GM12878 (cell line): ENCODE measurements at regions not wholly inside any gene's neighbourhood (a gene's known extent, or its start where the extent isn't known, plus 50 kb on each side); places are given as distances from the start of the nearest gene placed in this dataset.

Source experiments
- ATAC-seq: fragments of 200-7000 bp; cut with Tn5 transposase; 3 replicates; pipeline ENCODE4 v1.9.1; 2020; ENCODE audit warnings: mild to moderate bottlenecking, moderate library complexity
- BruUV-seq: library from RNA; stranded (reverse); fragments of 400-500 nt; replicated peaks from 2 replicates; lab custom pipeline; 2021; lab: Mats Ljungman, UMichigan
- CTCF ChIA-PET: fragments of 300-600 bp; sonication (Branson Sonifier 250); formaldehyde crosslinking; extraction: SDS; loops from one replicate; lab custom pipeline; 2021; ENCODE audit warnings: inconsistent platforms; lab: Yijun Ruan, JAX
- POLR2A ChIA-PET: fragments of 350-600 bp; formaldehyde crosslinking; extraction: SDS; loops from one replicate; lab custom pipeline; 2021; ENCODE audit warnings: inconsistent platforms; lab: Charles Lee
- RAD21 ChIA-PET: fragments of 300-600 bp; sonication (Branson Sonifier 250); formaldehyde crosslinking; loops from one replicate; lab custom pipeline; 2023; ENCODE audit warnings: antibody characterized with exemption; ENCODE audit not compliant: unreplicated experiment; lab: Charles Lee
- SMC1A ChIA-PET: fragments of 300-600 bp; sonication (Branson Sonifier 250); formaldehyde crosslinking; loops from one replicate; lab custom pipeline; 2023; ENCODE audit not compliant: unreplicated experiment, uncharacterized antibody; lab: Charles Lee
- DNase-seq: peaks from one replicate; pipeline ENCODE4 v3.0.0-alpha.2; 2011; ENCODE audit warnings: low read depth, low spot score
- FAIRE-seq: peaks from 3 replicates; lab custom pipeline; 2011; peaks lifted over from hg19 to GRCh38; lab: Jason Lieb, UNC
- H2AFZ ChIP-seq: 2 replicates; pipeline ENCODE4 v1.6.0; 2011; ENCODE audit warnings: low read depth, low read length, control low read depth; ENCODE audit not compliant: control insufficient read depth
- H3K27ac ChIP-seq: 2 replicates; pipeline ENCODE4 v1.5.1; 2011; ENCODE audit warnings: control low read depth; ENCODE audit not compliant: control insufficient read depth, insufficient read depth
- H3K27me3 ChIP-seq, 2 experiments: replicated peaks in 1 of 2; 2 replicates each; pipeline versions ENCODE4 v1.6.0 to v1.6.1; 2011; ENCODE audit warnings: low read length in 1 of 2; ENCODE audit not compliant: control insufficient read depth in 2 of 2, insufficient read depth in 2 of 2
- H3K36me3 ChIP-seq, 2 experiments: 2 replicates each; pipeline ENCODE4 v1.5.1; 2011; ENCODE audit warnings: low read length in 1 of 2; ENCODE audit not compliant: control insufficient read depth in 2 of 2, insufficient read depth in 2 of 2
- H3K4me1 ChIP-seq: 2 replicates; pipeline ENCODE4 v1.6.1; 2011; ENCODE audit warnings: mild to moderate bottlenecking, low read length, moderate library complexity, mixed read lengths; ENCODE audit not compliant: control insufficient read depth, insufficient read depth
- H3K4me2 ChIP-seq: 2 replicates; pipeline ENCODE4 v1.6.0; 2011; ENCODE audit warnings: control low read depth; ENCODE audit not compliant: control insufficient read depth, insufficient read depth
- H3K4me3 ChIP-seq: fragments of 200-600 bp; sonication (generic); 2 replicates; pipeline ENCODE4 v1.5.1; 2016
- H3K79me2 ChIP-seq: 2 replicates; pipeline ENCODE4 v1.6.0; 2011; ENCODE audit warnings: low read length; ENCODE audit not compliant: control insufficient read depth, insufficient read depth
- H3K9ac ChIP-seq: 2 replicates; pipeline ENCODE4 v1.8.0; 2011; ENCODE audit warnings: low read length, control low read depth, mixed read lengths; ENCODE audit not compliant: control insufficient read depth, insufficient read depth
- H3K9me3 ChIP-seq: replicated peaks from 3 replicates; pipeline ENCODE4 v1.5.1; 2011; ENCODE audit warnings: mild to moderate bottlenecking, low read length; ENCODE audit not compliant: control insufficient read depth, insufficient read depth
- H4K20me1 ChIP-seq: 2 replicates; pipeline ENCODE4 v1.6.0; 2011; ENCODE audit not compliant: control insufficient read depth, insufficient read depth
- BHLHE40 ChIP-seq, 2 experiments: fragments of 450-650 bp in 1 of 2; IDR thresholded peaks; 2 replicates each; pipeline ENCODE4 v1.6.1; 2011 to 2017; ENCODE audit warnings: low read depth in 2 of 2, borderline replicate concordance in 1 of 2, improper control_type of control experiment in 1 of 2, low read length in 1 of 2, mild to moderate bottlenecking in 1 of 2
- CHD1 ChIP-seq: IDR thresholded peaks from 2 replicates; pipeline ENCODE4 v1.6.1; 2012; ENCODE audit warnings: low read depth, low read length, improper control_type of control experiment
- CHD4 ChIP-seq: fragments of 200-600 bp; sonication (generic); IDR thresholded peaks from 2 replicates; pipeline ENCODE4 v1.6.1; 2016; ENCODE audit warnings: mild to moderate bottlenecking
- CREB1 ChIP-seq: IDR thresholded peaks from 2 replicates; pipeline ENCODE4 v1.6.1; 2012; ENCODE audit warnings: low read depth, mild to moderate bottlenecking, inconsistent platforms
- HDAC2 ChIP-seq: fragments of 200-600 bp; sonication (generic); IDR thresholded peaks from 2 replicates; pipeline ENCODE4 v1.6.1; 2017
- IKZF1 ChIP-seq: fragments of 450-650 bp; conservative IDR thresholded peaks from 2 replicates; pipeline ENCODE4 v1.6.1; 2017; ENCODE audit warnings: antibody characterized with exemption, mild to moderate bottlenecking
- JUNB ChIP-seq: IDR thresholded peaks from 2 replicates; pipeline ENCODE4 v1.6.1; 2016; ENCODE audit warnings: antibody characterized with exemption, mild to moderate bottlenecking
- KAT2A ChIP-seq: conservative IDR thresholded peaks from 2 replicates; pipeline ENCODE4 v1.6.1; 2011; ENCODE audit warnings: low read depth, low read length; ENCODE audit not compliant: control insufficient read depth
- MYB ChIP-seq: fragments of 150-350 bp; IDR thresholded peaks from 2 replicates; pipeline ENCODE4 v1.6.1; 2014; ENCODE audit warnings: mild to moderate bottlenecking, low read depth, low read length, borderline replicate concordance
- NFXL1 ChIP-seq: fragments of 450-650 bp; IDR thresholded peaks from 2 replicates; pipeline ENCODE4 v1.6.1; 2017; ENCODE audit warnings: antibody characterized with exemption, mild to moderate bottlenecking, borderline replicate concordance
- NR2C2 ChIP-seq: IDR thresholded peaks from 2 replicates; pipeline ENCODE4 v1.6.1; 2011; ENCODE audit warnings: borderline replicate concordance, low read depth; ENCODE audit not compliant: control insufficient read depth, insufficient read length
- PML ChIP-seq: IDR thresholded peaks from 2 replicates; pipeline ENCODE4 v1.6.1; 2012; ENCODE audit warnings: low read length, inconsistent platforms
- RAD51 ChIP-seq: fragments of 450-650 bp; IDR thresholded peaks from 2 replicates; pipeline ENCODE4 v1.6.1; 2016; ENCODE audit warnings: moderate library complexity, mild to moderate bottlenecking, inconsistent platforms
- RBBP5 ChIP-seq: fragments of 200-600 bp; sonication (generic); conservative IDR thresholded peaks from 2 replicates; pipeline ENCODE4 v1.6.1; 2016
- SRF ChIP-seq, 2 experiments: IDR thresholded peaks; 2 replicates each; pipeline ENCODE4 v1.6.1; 2011; ENCODE audit warnings: low read depth in 2 of 2, low read length in 2 of 2, mild to moderate bottlenecking in 1 of 2, moderate library complexity in 1 of 2
- SUZ12 ChIP-seq: fragments of 200-600 bp; sonication (generic); IDR thresholded peaks from one replicate; pipeline ENCODE4 v1.6.1; 2018; ENCODE audit warnings: antibody characterized with exemption, mild to moderate bottlenecking; ENCODE audit not compliant: unreplicated experiment
- TARDBP ChIP-seq: IDR thresholded peaks from 2 replicates; pipeline ENCODE4 v1.6.1; 2016; ENCODE audit warnings: borderline replicate concordance
- TCF12 ChIP-seq: IDR thresholded peaks from 2 replicates; pipeline ENCODE4 v1.6.1; 2011; ENCODE audit warnings: low read depth, mild to moderate bottlenecking, low read length
- ZNF384 ChIP-seq: IDR thresholded peaks from 2 replicates; pipeline ENCODE4 v1.6.1; 2012; ENCODE audit warnings: low read depth, mild to moderate bottlenecking, low read length, improper control_type of control experiment, borderline replicate concordance
- WGBS: methylation state at CpG from one replicate; pipeline ENCODE4 v1.1.6; 2016; ENCODE audit warnings: low lambda C conversion rate; ENCODE audit not compliant: insufficient replicate concordance, insufficient coverage; ENCODE audit errors: missing lambda C conversion rate; 5-methylcytosine and 5-hydroxymethylcytosine counted together
- in situ Hi-C: fragments of 300-500 bp; cut with MboI; formaldehyde crosslinking; loops from 9 replicates; pipeline ENCODE4 v1.14.3; 2018; ENCODE audit warnings: mixed read lengths
- intact Hi-C: fragments of 100-400 bp; cut with micrococcal nuclease; formaldehyde crosslinking; loops from one replicate; pipeline ENCODE4 v1.14.2; 2022; ENCODE audit not compliant: unreplicated experiment
- TF ChIP-seq, protein P1 (sequence below): fragments of 450-650 bp; conservative IDR thresholded peaks from 2 replicates; pipeline ENCODE4 v1.6.1; 2017; ENCODE audit warnings: mild to moderate bottlenecking, moderate library complexity

DNA sequence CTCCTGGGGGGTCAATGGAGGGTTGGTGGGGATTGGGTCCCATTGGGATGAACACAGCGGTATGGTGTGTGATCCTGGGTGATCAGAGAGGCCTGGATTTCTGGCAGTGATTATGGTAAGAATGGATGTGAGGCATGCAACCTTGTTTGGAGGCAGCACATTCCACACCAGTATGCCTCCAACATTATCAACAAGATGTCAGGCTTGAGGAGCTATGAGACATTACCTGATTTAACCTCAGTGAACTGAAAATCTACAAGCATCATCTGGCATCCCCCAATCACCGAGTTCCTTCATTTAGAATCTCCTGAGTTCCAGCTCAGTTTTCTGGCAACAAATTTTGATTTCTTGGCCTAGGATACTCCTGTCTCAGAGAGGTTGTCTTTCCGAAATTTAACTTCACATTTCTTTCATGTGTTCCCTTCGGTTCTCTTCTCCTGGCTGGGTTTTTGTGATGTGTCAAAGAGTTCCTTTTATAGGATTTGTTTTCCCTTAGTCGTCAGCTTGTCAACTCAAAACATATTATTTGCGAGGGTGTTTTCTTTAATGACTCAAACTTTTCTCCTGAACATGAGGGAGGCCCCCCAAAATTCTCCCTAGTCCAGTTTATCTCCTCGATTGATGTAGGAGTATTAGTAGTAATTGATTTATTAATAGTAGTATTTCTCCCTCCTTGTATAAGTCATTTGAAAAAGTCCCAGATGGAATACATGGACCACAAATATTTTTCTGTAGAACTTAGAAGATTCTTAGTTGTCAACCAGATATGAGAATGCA is 56.0 kb upstream of the FLT1 start:
- RAD21 ChIA-PET = no interaction called here
- Histone ChIP-seq H3K4me3 (no peak overlapping the region), H3K27ac (no peak overlapping the region), H3K9ac (no peak overlapping the region), H2AFZ (no peak overlapping the region), H3K9me3 (no peaks in the 10 kb centered on the region), H3K27me3 (no peaks in the 10 kb centered on the region), H3K4me2 (no peak overlapping the region), H4K20me1 (no peaks in the 10 kb centered on the region), H3K4me1 (no peaks in the 10 kb centered on the region), H3K36me3 (no peaks in the 10 kb centered on the region), H3K79me2 (no peaks in the 10 kb centered on the region)
- in situ Hi-C loops (no loop called here), intact Hi-C loops (no loop called here)
- FAIRE-seq = no peak
- SMC1A ChIA-PET = no interaction called here
- BruUV-seq = no TSS peak
- DNase-seq = no peak
- WGBS = 15% methylated on average over 7 of the region's 7 CpGs
- CTCF ChIA-PET = no interaction called here
- POLR2A ChIA-PET = no interaction called here
- no peak for TF ChIP-seq CHD4
- TF ChIP-seq SUZ12 = no peak
- TF ChIP-seq RBBP5 = no peak
- TF ChIP-seq CREB1 = no peak
- TF ChIP-seq IKZF1 = no peak
- no peak for TF ChIP-seq ZNF384
- no peak for ATAC-seq

DNA sequence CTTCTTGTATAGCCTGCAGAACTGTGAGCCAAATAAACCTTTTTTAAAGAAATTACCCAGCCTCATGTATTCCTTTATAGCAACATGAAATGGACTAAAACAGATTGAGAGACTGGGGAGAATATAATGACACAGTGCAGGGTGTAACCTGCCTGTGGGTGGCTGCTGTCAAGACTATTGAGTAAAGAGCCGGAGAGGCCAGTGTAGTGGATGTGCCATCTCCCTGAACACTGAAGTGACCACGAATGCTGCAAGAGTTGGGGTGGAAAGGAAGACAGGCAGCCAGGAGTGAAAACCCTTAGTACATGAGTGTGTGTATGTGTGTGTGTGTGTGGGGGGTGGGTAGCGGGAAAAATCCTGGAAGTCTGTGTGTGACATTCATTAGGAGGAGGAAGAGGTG is 55.2 kb upstream of the FLT1 start:
- Histone ChIP-seq H3K27ac (no peak overlapping the region), H3K4me3 (no peak overlapping the region), H3K4me2 (no peak overlapping the region), H3K27me3 (no peaks in the 10 kb centered on the region), H3K9me3 (no peaks in the 10 kb centered on the region), H2AFZ (no peak overlapping the region), H4K20me1 (no peaks in the 10 kb centered on the region), H3K9ac (no peak overlapping the region), H3K36me3 (no peaks in the 10 kb centered on the region), H3K4me1 (no peaks in the 10 kb centered on the region), H3K79me2 (no peaks in the 10 kb centered on the region)
- 39% methylated on average over 3 of the region's 3 CpGs for WGBS
- DNase-seq (no peak), FAIRE-seq (no peak), ATAC-seq (no peak)
- ChIA-PET CTCF (no interaction called here), RAD21 (no interaction called here), SMC1A (interaction anchor here (0.6 to 1.8 kb wide), 2 partner anchors 10 to 343 kb away, joined by 3 to 4 read pairs; no protein-coding TSS in a partner anchor), POLR2A (no interaction called here)
- in situ Hi-C loops = no loop called here
- intact Hi-C loops = no loop called here
- no TSS peak for BruUV-seq
- TF ChIP-seq CHD1 (no peak), SRF (IDR thresholded peaks at IDR 0.05; ENCODE audit: low read depth in 2 of 2, low read length in 2 of 2) (no peak), KAT2A (no peak), HDAC2 (no peak), PML (no peak), TARDBP (no peak), RAD51 (no peak), NR2C2 (no peak), NFXL1 (no peak), MYB (no peak), JUNB (no peak), TCF12 (no peak), BHLHE40 (IDR thresholded peaks at IDR 0.05; ENCODE audit: borderline replicate concordance in 1 of 2, low read depth in 2 of 2, low read length in 1 of 2) (no peak)
- TF ChIP-seq, protein P1, sequence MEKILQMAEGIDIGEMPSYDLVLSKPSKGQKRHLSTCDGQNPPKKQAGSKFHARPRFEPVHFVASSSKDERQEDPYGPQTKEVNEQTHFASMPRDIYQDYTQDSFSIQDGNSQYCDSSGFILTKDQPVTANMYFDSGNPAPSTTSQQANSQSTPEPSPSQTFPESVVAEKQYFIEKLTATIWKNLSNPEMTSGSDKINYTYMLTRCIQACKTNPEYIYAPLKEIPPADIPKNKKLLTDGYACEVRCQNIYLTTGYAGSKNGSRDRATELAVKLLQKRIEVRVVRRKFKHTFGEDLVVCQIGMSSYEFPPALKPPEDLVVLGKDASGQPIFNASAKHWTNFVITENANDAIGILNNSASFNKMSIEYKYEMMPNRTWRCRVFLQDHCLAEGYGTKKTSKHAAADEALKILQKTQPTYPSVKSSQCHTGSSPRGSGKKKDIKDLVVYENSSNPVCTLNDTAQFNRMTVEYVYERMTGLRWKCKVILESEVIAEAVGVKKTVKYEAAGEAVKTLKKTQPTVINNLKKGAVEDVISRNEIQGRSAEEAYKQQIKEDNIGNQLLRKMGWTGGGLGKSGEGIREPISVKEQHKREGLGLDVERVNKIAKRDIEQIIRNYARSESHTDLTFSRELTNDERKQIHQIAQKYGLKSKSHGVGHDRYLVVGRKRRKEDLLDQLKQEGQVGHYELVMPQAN = no peak
